ENCODE measurements at regions not wholly inside any gene's neighbourhood (a gene's known extent, or its start where the extent isn't known, plus 50 kb on each side); places are given as distances from the start of the nearest gene placed in this dataset.

DNA sequence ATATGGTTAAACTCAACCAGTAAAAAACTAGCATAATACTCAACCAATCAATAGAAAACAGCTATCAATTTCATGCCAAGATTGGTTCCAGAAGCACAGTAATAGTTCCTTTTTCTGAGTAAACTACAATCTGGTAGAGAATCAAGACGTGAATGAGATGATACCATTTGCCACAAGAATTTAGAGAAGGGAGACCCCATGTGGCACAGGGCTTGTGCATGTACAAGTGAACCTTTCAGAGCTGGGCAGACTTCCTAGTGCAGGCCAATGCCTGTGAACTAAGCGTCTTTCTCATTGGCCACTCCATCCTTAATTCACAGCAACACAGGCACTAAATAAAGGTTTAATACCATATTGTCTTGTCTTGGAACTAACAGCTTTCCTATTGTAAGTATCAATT lies 213.5 kb downstream of the RFPL4B start:
- Histone ChIP-seq H3K36me3 (ENCODE audit: control insufficient read depth, insufficient read depth, low read length) (no peaks in the 10 kb centered on the region), H3K4me3 (ENCODE audit: low read depth, low read length) (no peak overlapping the region), H3K27me3 (ENCODE audit: control insufficient read depth, insufficient read depth, low read length) (no peaks in the 10 kb centered on the region; the same call in 1 of the 2 replicates)
- ChIA-PET POLR2A (no interaction called here), CTCF (interaction anchor here (0.5 kb wide), 1 partner anchor 164 kb away, joined by 3 read pairs; no protein-coding TSS in a partner anchor)
- TF ChIP-seq, protein P1, sequence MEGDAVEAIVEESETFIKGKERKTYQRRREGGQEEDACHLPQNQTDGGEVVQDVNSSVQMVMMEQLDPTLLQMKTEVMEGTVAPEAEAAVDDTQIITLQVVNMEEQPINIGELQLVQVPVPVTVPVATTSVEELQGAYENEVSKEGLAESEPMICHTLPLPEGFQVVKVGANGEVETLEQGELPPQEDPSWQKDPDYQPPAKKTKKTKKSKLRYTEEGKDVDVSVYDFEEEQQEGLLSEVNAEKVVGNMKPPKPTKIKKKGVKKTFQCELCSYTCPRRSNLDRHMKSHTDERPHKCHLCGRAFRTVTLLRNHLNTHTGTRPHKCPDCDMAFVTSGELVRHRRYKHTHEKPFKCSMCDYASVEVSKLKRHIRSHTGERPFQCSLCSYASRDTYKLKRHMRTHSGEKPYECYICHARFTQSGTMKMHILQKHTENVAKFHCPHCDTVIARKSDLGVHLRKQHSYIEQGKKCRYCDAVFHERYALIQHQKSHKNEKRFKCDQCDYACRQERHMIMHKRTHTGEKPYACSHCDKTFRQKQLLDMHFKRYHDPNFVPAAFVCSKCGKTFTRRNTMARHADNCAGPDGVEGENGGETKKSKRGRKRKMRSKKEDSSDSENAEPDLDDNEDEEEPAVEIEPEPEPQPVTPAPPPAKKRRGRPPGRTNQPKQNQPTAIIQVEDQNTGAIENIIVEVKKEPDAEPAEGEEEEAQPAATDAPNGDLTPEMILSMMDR (IDR thresholded peaks at IDR 0.05; ENCODE audit: insufficient read depth, low read depth, low read length), result no peak
- DNase-seq (ENCODE audit: low read depth), result no peak

DNA sequence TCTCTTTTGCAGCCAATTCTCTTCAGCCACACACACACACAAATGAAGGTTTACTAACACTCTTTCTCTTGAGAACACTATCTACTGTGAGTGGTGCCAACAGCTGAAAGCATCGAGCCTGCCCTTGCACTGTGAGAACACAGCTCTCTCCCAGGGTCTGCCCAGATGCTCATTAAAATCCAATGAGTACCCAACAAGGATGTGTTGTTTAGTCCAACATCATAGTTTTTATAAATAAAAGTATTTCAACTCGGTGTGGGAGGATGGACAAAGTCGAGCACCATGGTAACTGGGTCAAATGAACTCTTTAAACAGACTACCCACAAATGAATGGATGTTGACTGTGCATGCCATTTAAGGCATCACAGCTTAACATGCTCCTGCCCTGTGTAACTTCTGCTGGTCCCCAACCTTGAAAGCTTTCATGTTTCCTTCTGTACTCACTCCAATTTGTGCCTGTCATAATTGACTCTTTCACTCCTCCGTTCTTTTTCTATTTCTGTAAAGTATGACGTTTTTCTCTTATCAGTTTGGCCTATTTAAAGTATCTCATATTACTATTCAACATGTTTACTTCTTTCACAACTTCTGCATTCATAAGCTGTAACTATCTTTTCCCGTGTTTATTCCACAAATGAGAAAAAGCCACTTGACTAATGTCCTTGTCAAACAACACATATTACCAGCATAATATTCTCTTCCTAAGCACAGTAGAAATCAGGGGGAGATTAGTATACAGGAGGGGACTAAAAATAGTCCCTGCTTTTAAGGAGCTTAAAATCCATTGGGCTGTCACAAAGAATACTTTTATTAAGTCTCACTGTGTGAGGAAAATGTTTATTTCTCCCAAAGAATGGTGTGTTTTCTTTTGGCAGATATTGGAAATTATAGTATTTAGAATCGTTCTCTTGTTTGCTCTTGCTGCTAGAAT lies 215.4 kb downstream of the RFPL4B start:
- ChIA-PET POLR2A (interaction anchor here (0.8 kb wide), 1 partner anchor 225 kb away, joined by 3 read pairs; no protein-coding TSS in a partner anchor), CTCF (interaction anchor here (0.7 kb wide), 1 partner anchor 60 kb away, joined by 3 read pairs; no protein-coding TSS in a partner anchor)
- no peak overlapping the region for H3K4me3 ChIP-seq (ENCODE audit: low read depth, low read length)
- TF ChIP-seq, protein P1 (IDR thresholded peaks at IDR 0.05; ENCODE audit: insufficient read depth, low read depth, low read length), result no peak
- DNase-seq (ENCODE audit: low read depth), result no peak
- no peaks in the 10 kb centered on the region; the same call in 1 of the 2 replicates for H3K27me3 ChIP-seq (ENCODE audit: control insufficient read depth, insufficient read depth, low read length)
- no peaks in the 10 kb centered on the region for H3K36me3 ChIP-seq (ENCODE audit: control insufficient read depth, insufficient read depth, low read length)

DNA sequence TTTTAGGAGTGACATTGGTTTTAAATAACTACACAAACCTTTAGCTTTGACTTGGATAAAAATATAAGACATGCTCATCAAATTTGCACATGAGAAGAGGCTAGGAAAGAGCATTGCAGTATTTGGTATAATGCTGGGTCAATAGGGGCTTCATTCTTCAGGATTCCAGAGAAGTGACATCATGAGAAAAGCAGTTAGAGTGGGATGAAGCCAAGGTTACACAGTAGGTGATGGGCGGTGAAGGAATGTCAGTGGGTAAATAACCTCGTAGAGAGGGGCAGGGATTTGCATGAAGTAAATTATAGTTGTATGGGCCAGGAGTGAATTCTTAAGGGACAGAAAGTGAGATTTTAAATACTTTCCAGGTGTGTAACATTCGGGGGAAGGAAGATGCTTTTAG lies 216.2 kb downstream of the RFPL4B start:
- no peaks in the 10 kb centered on the region for H3K36me3 ChIP-seq (ENCODE audit: control insufficient read depth, insufficient read depth, low read length)
- CTCF ChIA-PET, result no interaction called here
- TF ChIP-seq, protein P1 (IDR thresholded peaks at IDR 0.05; ENCODE audit: insufficient read depth, low read depth, low read length), result no peak
- no peak for DNase-seq (ENCODE audit: low read depth)
- POLR2A ChIA-PET, result no interaction called here
- H3K4me3 ChIP-seq (ENCODE audit: low read depth, low read length), result no peak overlapping the region
- H3K27me3 ChIP-seq (ENCODE audit: control insufficient read depth, insufficient read depth, low read length), result no peaks in the 10 kb centered on the region

DNA sequence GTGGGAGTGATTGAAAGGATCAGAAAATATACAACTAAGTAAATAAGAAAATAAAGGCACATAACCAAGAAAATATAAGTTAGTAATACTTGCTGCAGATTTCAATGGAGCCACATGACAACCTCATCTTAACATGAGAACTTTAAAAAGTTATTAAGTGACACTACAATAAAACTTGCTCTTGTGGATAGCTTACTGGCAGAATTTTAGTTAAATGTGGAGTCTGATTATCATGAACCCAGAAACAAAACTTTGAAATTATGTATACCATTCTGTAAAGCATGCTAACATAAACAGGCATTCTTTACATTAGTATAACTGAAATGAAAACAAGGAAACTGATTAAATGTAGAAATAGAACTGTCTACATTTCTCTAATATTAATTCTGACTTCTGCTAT lies 220.9 kb downstream of the RFPL4B start:
- Histone ChIP-seq H3K36me3 (ENCODE audit: control insufficient read depth, insufficient read depth, low read length) (no peaks in the 10 kb centered on the region), H3K4me3 (ENCODE audit: low read depth, low read length) (no peak overlapping the region), H3K27me3 (ENCODE audit: control insufficient read depth, insufficient read depth, low read length) (no peaks in the 10 kb centered on the region)
- POLR2A ChIA-PET, result no interaction called here
- no peak for DNase-seq (ENCODE audit: low read depth)
- TF ChIP-seq, protein P1 (IDR thresholded peaks at IDR 0.05; ENCODE audit: insufficient read depth, low read depth, low read length), result no peak
- CTCF ChIA-PET, result no interaction called here

DNA sequence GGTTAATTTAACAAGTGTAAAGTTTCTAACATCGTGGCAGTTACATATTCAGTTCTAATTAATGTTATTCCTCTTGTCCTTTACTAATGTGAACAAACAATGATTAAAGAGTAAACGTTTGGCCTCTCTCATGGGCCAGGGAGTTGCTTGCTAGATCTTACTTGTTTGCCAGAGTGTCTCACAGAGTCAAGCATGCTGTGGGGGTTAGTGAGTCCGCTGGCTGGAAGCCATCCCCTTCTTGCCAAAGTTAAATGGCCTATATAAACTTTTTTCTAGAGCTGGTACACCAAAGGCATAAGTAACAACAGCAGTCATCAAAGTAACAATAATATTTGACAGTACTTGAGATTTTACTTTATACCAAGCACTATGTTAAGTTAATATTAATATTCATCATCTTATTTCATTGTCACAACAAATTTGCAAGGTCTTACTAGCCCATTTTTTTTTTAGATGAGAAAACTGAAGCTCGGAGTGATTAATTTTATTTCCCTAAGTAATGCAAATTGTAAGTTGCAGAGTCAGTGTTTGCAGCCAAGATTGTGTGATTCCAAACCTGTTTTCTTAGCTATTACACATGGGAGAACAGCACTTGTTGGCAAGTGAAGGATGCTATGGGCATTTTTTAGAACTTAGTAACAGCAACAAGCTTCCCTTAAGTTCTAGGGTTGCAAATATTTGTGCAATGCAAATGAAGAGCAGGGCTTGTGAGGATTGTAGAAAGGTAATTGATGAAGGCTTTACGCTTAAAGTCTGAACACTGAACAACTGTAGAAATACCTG lies 224.5 kb downstream of the RFPL4B start:
- TF ChIP-seq, protein P1 (IDR thresholded peaks at IDR 0.05; ENCODE audit: insufficient read depth, low read depth, low read length), result no peak
- H3K27me3 ChIP-seq (ENCODE audit: control insufficient read depth, insufficient read depth, low read length), result no peaks in the 10 kb centered on the region
- H3K4me3 ChIP-seq (ENCODE audit: low read depth, low read length), result no peak overlapping the region
- ChIA-PET POLR2A (interaction anchor here (0.6 kb wide), 1 partner anchor 1283 kb away, joined by 5 read pairs; no protein-coding TSS in a partner anchor), CTCF (interaction anchor here (0.8 to 1.1 kb wide), 2 partner anchors 13 to 32 kb away, joined by 3 read pairs; no protein-coding TSS in a partner anchor)
- H3K36me3 ChIP-seq (ENCODE audit: control insufficient read depth, insufficient read depth, low read length), result no peaks in the 10 kb centered on the region
- peak; percentile 55 for DNase-seq (ENCODE audit: low read depth)

All from BJ (cell line).